AG04450 (cell line): ENCODE measurements at regions not wholly inside any gene's neighbourhood (a gene's known extent, or its start where the extent isn't known, plus 50 kb on each side); places are given as distances from the start of the nearest gene placed in this dataset.

Source experiments
- CTCF ChIA-PET: fragments of 300-600, 350-600 bp; formaldehyde crosslinking; extraction: SDS; loops from one replicate; lab custom pipeline; 2022; ENCODE audit warnings: antibody characterized with exemption, inconsistent platforms; lab: Charles Lee
- POLR2A ChIA-PET: fragments of 350-600 bp; formaldehyde crosslinking; extraction: SDS; loops from one replicate; lab custom pipeline; 2021; ENCODE audit warnings: antibody characterized with exemption, inconsistent platforms; lab: Yijun Ruan, JAX
- DNase-seq: peaks from one replicate; pipeline ENCODE4 v3.0.0-alpha.2; 2011; ENCODE audit warnings: low read depth, low spot score
- H3K27ac ChIP-seq: one replicate; pipeline ENCODE4 v1.5.1; 2012; ENCODE audit warnings: low read depth, low read length, control low read depth
- H3K27me3 ChIP-seq: one replicate; pipeline ENCODE4 v1.6.0; 2012; ENCODE audit warnings: low read length; ENCODE audit not compliant: control insufficient read depth, insufficient read depth
- H3K4me3 ChIP-seq: 2 replicates; pipeline ENCODE4 v1.5.1; 2011; ENCODE audit warnings: mild to moderate bottlenecking, low read depth, low read length, control low read depth
- H3K9me3 ChIP-seq: 2 replicates; pipeline ENCODE4 v1.5.1; 2012; ENCODE audit warnings: low read length; ENCODE audit not compliant: control insufficient read depth, insufficient read depth
- CTCF ChIP-seq: IDR thresholded peaks from 2 replicates; pipeline ENCODE4 v1.5.1; 2011; ENCODE audit warnings: low read depth, low read length, control low read depth, inconsistent platforms

GRCh38 chr3:127454051-127454450 is 136.5 kb downstream of the TPRA1 start:
- TF ChIP-seq CTCF, result no peak
- DNase-seq, result no peak
- Histone ChIP-seq H3K27me3 (peaks cover 48% of the 10 kb centered on the region), H3K27ac (no peak overlapping the region), H3K9me3 (peaks cover 3% of the 10 kb centered on the region; the same call in 1 of the 2 replicates), H3K4me3 (no peak overlapping the region)
- ChIA-PET CTCF (interaction anchor here (0.7 to 1.0 kb wide), 2 partner anchors 699 to 932 kb away, joined by 3 read pairs; no protein-coding TSS in a partner anchor), POLR2A (no interaction called here)

- CTCF ChIA-PET, result no interaction called here
- POLR2A ChIA-PET, result interaction anchor here (0.5 kb wide), 1 partner anchor 769 kb away, joined by 3 read pairs; no protein-coding TSS in a partner anchor
- H3K27ac ChIP-seq, result no peak overlapping the region
- H3K4me3 ChIP-seq, result no peak overlapping the region
- no peak for DNase-seq
- no peak for TF ChIP-seq CTCF
- peaks cover 39% of the 10 kb centered on the region for H3K27me3 ChIP-seq
- H3K9me3 ChIP-seq, result peaks cover 3% of the 10 kb centered on the region; the same call in 1 of the 2 replicates
These were observed 138.2 kb downstream of the TPRA1 start for GRCh38 chr3:127452321-127452821.

- no peak for TF ChIP-seq CTCF
- H3K27me3 ChIP-seq, result peaks cover 39% of the 10 kb centered on the region
- DNase-seq, result no peak
- no peak overlapping the region for H3K4me3 ChIP-seq
- no peaks in the 10 kb centered on the region for H3K9me3 ChIP-seq
- no peak overlapping the region for H3K27ac ChIP-seq
- ChIA-PET CTCF (interaction anchor here (0.6 kb wide), 1 partner anchor 18 kb away, joined by 6 read pairs; no protein-coding TSS in a partner anchor), POLR2A (no interaction called here)
These were observed 139.2 kb downstream of the TPRA1 start for GRCh38 chr3:127451321-127451720.

GRCh38 chr3:127450331-127450730 is 140.2 kb downstream of the TPRA1 start:
- no peak for DNase-seq
- Histone ChIP-seq H3K27ac (no peak overlapping the region), H3K9me3 (no peaks in the 10 kb centered on the region), H3K4me3 (no peak overlapping the region), H3K27me3 (peaks cover 39% of the 10 kb centered on the region)
- POLR2A ChIA-PET, result no interaction called here
- no peak for TF ChIP-seq CTCF
- CTCF ChIA-PET, result no interaction called here

GRCh38 chr3:127449486-127450212 is 140.9 kb downstream of the TPRA1 start:
- ChIA-PET POLR2A (no interaction called here), CTCF (no interaction called here)
- no peak for TF ChIP-seq CTCF
- no peak overlapping the region for H3K4me3 ChIP-seq
- H3K9me3 ChIP-seq, result no peaks in the 10 kb centered on the region
- H3K27ac ChIP-seq, result no peak overlapping the region
- DNase-seq, result no peak
- peaks cover 35% of the 10 kb centered on the region for H3K27me3 ChIP-seq
